Kidney capillary endothelial cell (primary cell): ENCODE measurements at regions not wholly inside any gene's neighbourhood (a gene's known extent, or its start where the extent isn't known, plus 50 kb on each side); places are given as distances from the start of the nearest gene placed in this dataset.

Experiments
- DNase-seq: peaks from one replicate; pipeline ENCODE4 v3.0.0-alpha.2; 2018; ENCODE audit warnings: low spot score

DNA sequence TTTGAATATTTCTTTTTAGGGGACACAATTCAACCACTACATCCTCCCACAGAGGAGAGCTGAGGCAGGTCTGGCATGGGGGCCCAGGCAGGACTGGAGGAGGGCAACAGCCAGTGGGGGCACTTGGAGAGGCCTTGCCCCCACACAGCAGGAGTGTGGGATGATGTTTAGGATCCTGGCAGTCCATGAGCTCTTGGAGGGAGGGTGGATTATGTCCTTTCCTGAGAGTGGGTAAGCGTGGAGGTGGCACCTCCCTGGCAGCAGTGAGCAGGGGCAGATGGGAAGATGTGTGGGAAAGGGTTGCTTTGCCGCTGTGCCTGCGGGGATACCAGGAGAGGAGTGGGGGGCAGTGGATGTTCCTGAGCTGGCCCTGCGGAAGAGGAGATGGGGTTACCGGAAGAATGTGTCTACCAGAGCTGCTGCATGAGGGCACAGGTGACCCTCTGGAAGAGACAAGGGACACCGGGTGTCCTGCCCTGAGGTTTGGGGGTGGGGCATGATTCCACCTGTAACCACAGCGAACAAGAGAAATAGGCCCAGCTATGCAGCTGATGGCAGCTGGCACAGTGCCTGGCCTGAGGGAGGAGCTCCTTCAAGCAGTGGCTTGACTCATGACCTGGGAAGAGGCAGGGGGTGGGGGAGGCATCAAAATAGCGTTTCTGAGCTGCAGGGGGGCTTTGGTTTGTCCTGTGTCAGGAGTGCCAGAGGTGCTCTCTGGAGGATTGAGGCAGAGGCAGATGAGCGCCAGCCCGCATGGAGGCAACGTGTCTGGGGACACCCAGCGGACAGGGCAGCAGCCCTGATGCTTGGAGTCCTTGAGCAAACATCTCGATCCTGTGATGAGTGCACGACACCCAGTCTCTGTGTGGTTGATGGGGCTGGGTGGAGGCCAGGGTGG is 123.9 kb upstream of the TMPRSS2 start:
- no peak for DNase-seq

- no peak for DNase-seq
These were observed 123.0 kb upstream of the TMPRSS2 start for GRCh38 chr21:41630917-41631316.

GRCh38 chr21:41630249-41630648 is 122.3 kb upstream of the TMPRSS2 start:
- no peak for DNase-seq

- no peak for DNase-seq
These were observed 120.3 kb upstream of the TMPRSS2 start for GRCh38 chr21:41628256-41628655.

GRCh38 chr21:41627428-41627827 is 119.5 kb upstream of the TMPRSS2 start:
- DNase-seq, result no peak

DNA sequence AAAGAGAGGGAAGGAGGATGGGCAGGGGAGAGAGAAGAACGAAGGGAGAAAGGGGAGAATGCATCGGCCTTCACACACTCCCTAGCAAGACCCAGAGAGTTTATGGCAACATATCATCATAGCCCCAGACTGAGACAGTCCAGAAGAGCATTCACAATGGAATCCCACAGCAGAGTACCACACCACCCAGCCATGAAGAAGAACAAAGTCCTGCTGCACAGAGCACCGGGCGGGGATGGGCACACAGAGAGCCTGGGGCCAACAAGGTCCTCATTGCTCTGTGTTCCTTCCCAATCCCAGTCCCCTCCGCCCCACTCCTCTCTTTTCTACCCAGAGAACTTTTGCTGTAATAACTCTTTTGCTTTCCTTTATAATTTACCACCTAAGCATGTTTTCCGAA is 118.1 kb upstream of the TMPRSS2 start:
- no peak for DNase-seq

DNA sequence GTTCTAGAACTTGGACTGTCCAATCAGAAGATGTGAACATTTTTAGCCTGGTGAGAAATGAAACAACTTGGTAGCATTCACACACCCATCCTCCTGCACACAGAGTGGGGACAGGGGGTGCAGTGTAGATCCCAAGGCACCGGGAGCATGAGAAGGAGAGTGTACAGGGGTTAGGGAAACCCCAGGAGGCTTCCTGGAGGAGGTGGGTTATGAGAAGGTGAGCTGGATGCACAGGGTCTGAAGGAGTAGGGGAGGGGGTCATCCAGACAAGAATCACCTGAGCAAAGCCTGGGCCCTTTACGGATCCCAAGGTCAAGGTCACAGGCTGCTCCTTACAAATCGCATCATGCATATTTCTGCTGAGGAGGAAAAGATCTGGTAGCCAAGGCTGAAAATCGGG is 117.5 kb upstream of the TMPRSS2 start:
- DNase-seq, result no peak

- DNase-seq, result no peak
These were observed 116.8 kb upstream of the TMPRSS2 start for GRCh38 chr21:41624674-41625310.

- DNase-seq, result no peak
These were observed 116.0 kb upstream of the TMPRSS2 start for GRCh38 chr21:41623945-41624344.

DNA sequence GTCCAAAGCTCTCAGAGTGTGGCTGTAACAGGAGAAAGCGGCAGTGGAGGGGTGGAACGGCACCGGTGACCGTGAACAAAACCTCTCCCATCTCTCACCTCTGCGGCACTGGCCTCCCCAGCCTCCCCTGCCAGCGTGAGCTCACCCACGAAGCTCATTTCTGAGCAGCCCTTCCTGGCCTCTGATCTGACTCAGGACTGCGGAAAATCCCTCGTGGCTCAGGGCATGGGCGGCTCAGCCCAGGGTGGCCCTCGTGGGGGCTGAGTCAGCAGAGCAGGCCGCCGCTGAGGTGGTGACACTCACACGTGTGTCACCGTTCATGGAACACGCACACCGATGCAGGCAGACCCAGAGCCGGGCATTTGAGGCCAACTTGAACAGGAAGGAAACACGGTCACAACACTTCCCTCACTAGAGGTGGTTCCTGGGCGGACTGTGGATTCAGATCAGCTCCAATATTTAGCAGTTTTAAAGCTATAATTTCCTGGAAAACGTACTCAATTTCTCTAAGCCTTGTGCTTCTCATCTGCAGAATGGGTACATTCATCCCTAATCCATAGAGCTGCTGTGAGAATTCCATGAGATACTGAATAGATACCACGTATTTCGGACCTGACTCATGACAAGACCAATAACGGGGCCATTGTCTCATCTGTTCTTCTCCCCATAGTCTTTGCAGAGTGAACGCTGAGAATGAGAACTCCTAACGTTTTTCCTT is 115.0 kb upstream of the TMPRSS2 start:
- peak; percentile 39 for DNase-seq

DNA sequence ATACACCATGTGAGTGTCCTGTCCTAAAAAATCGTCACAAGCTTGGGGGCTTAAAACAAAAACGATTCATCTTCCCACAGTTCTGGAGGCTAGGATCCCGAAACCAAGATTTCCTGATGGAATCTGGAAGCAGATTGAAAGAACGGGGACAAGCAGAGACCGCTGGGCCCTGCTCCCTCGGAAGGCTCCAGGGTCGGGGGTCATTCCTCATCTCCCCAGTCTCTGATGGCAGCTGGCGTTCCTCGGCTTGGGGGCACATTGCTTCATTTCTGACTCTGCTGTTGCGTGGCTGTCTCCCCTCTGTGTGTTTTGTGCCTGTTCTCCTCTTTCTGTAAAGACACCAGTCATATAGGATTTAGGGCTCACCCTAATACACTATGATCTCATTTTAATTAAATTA is 114.2 kb upstream of the TMPRSS2 start:
- DNase-seq, result no peak

GRCh38 chr21:41621513-41621912 is 113.6 kb upstream of the TMPRSS2 start:
- DNase-seq, result no peak

DNA sequence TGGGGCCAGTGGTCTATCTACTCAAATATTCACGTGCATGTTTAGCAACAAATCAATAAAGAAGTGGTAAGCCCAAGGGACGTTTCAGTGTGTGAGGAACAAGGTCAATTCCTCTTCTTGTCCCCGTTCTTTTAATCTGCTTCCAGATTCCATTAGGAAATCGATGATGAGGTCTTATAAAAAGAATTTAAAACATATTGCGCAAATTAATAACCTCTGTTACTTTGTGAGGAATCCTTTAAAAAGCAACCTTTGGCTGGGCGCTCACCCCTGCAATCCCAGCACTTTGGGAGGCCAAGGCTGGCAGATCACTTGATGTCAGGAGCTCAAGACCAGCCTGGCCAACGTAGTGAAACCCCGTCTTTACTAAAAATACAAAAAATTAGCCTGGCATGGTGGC is 113.0 kb upstream of the TMPRSS2 start:
- DNase-seq, result no peak

- DNase-seq, result no peak
These were observed 112.6 kb upstream of the TMPRSS2 start for GRCh38 chr21:41620541-41620940.

DNA sequence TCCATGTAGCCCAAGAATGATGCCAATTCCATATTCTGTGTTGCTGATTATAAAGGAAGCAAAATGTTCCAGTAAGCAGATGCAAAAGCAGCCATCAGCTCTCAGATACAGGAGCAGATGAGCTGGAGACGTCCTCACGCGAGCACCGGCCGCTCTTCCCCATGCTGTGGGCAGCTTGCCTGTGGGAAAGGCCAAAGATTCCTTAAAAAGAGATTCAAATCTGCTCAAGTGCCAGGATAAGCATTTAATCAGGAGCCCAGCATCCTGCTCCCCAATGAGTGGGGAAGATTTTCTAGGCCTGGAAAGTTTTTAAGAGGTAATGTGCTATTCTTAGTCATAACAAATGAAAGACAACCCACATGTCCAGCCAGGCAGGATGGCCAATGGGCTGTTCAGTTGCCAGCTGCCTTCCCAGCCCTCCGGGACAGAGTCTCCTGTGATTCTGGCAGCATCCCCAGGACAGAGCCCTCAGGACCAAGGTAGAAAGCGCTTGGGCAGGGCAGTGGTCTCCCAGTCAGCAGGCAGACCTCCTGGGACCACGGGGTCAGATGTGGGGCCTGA is 108.2 kb upstream of the TMPRSS2 start:
- no peak for DNase-seq

GRCh38 chr21:41615613-41616012 is 107.7 kb upstream of the TMPRSS2 start:
- DNase-seq, result no peak

DNA sequence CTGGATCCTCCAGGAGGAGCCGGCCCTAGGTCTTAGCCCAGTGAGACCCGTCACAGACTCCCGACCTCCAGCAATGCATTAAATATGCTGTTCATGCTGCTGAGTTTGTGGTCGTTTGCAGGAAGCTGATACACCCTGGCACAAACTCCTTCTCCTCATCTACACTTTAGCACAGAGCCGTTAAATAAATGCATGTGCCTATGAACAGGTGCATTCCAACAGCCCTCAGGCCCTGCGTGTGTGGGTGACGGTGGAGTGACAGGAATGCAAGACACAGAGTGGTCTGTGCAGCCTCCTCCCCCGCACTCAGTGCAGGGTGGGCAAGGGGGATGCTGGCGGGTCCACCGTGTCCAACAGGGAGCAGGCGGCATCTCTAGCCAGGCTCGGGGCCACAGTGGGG is 106.6 kb upstream of the TMPRSS2 start:
- no peak for DNase-seq

GRCh38 chr21:41613533-41613909 is 105.6 kb upstream of the TMPRSS2 start:
- DNase-seq, result no peak

- DNase-seq, result no peak
These were observed 104.9 kb upstream of the TMPRSS2 start for GRCh38 chr21:41612674-41613532.

GRCh38 chr21:41611966-41612606 is 104.1 kb upstream of the TMPRSS2 start:
- no peak for DNase-seq

DNA sequence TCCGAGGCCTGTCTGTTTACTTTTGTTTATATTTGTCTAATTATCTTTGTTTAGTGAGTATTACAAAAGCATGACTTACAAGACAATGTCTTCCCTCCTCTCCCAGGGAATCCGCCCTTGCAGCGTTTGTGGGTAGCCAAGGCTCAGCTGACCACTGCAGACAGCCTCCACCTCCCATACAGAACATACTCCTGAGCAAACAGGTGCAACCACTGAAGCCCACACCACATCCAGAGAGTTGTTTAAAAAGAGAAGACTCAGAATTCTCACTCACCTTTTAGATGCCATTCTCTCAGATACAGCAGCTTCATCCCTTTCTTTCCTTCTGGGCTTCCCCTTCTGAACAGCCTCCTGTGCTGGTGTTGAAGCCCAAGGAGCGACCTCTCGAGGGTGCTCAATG is 103.5 kb upstream of the TMPRSS2 start:
- DNase-seq, result no peak
